ENCODE measurements at regions not wholly inside any gene's neighbourhood (a gene's known extent, or its start where the extent isn't known, plus 50 kb on each side); places are given as distances from the start of the nearest gene placed in this dataset.
"Not testable (repeated sequence)": the region's sequence is repeated elsewhere in the genome, so short reads cannot be mapped to it uniquely, and the experiment has no call there.

DNA sequence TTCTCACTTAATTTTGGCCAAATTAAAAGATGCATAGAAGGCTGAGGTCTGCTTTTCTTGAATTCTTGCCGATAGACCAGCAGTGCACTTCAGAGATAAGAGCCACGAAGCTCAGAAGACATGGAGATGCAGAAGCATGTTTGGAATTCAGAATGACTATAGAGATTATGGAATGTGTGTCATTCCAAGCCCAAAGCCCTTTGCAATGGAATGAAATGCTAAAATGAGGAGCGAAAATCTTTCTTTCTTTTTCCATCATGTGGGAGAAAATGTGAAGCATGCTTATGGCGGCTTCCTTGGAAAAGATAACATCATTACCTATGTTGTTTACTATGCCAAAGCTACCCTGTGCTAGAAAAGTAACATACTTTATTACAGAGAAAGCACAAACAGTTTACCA lies 257.0 kb upstream of the RNF32 start:
- DNase-seq (ENCODE audit: low read depth), result no peak

- DNase-seq (ENCODE audit: low read depth), result no peak
These were observed 260.3 kb upstream of the RNF32 start for GRCh38 chr7:156380261-156380660.

DNA sequence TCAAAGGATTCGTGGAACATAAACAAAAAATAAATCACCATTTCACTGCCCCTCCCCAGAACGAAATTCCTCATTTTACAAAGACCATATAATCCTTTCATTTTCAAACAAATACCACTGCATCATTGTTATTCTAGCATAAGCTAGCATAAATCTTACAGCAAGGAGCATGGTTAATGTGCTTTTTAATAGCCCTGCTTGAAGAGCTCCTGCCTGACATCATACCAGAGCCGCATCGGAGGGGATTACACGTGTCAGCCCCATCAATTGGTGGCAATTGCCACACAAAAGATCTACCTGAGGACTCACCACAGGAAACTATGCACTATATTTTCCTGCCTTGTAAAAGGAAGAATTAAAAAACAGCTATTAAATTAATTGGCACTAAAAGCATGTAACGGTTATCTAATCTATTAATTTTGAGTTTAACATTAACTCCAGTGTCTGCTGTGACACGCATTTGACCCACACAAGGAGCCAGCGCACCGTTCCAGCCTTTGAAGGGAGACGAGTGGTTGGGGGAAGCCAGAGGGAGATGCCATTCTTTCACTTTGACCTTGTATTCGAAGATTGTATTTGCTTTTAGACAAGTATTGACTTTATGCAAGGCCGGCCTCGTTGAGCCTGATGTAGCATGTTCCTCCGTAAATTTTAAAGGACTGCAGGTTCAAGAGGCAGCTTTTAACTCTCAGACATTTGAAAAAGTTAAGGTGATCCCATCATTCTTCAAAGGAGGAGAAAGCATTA lies 261.1 kb upstream of the RNF32 start:
- no peak for DNase-seq (ENCODE audit: low read depth)

DNA sequence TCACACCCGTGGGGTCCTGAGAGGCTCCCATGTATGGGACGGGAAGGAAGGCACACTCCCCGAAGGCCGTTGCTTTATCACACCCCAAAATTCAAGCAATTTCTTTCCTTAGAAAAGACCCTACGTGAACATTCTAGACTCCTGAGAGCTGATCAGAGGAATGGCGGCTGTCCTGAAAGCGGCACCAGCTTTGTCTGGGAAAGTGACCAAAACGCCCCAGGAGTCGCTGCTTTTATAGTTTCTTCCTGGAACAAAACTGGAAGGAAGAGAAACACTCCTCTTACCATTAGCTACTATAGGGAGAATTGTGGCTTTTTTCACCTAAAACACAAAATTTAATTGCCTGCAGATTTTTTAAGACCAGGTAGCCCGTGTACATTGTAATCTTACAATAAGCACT lies 261.8 kb upstream of the RNF32 start:
- DNase-seq (ENCODE audit: low read depth), result no peak

GRCh38 chr7:156376317-156376716 lies 264.3 kb upstream of the RNF32 start:
- DNase-seq (ENCODE audit: low read depth), result no peak

DNA sequence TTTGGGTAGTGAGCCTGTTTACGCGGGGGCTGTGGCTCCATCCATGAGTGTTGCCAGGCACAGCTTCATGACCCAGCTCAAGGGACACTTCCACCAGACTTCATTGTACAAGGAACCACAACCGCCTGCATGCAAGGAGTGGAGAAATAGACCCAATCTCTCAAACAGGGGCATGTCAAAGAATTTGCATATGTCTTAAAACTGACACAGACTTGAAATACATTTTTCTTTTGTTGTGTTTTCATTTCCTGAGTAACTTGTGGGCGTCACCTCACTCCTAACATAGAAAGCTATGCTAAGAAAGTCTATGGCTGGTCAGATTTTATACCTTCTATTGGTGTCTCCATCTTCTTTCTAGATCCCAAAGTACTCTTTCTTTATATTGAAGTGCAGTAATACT lies 266.2 kb upstream of the RNF32 start:
- no peak for DNase-seq (ENCODE audit: low read depth)

- DNase-seq (ENCODE audit: low read depth), result not testable (repeated sequence)
These were observed 270.6 kb upstream of the RNF32 start for GRCh38 chr7:156369929-156370328.

DNA sequence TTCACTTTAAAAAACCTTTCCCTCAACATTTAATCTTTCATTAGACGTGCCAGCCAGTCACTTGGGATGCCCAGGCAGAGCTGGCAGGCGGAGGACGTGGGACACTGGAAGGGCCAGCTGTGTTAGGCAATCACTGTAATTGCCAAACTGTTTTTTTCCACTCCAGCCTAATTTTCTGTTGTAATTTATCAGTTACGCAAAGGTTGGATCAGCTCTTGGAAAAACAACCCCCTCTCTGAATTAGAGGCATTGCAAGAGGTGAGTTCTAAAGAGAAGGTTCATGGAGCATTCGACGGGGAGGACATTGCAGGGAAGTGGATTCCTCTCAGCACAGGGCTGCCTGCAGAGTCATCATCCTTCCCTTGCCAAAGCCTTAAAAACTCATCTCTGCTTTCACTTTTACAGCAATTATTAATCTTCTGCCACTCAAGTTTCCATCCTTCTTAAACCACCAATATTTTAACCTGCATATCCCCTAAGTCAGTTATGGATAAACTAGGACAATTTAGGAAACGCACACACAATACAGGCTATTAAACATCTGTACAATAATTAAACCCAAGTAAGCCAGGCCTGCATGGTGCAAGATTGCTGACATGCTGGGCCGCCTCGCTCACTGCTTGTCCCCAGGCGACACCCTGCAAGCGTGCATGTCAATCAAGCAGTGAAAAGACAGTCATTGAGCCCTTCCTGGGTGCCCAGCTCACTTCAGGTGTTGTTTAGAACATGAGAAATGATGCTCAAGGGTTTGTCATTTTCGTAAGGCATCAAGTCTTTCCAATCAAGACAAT lies 272.3 kb upstream of the RNF32 start:
- DNase-seq (ENCODE audit: low read depth), result no peak

- no peak for DNase-seq (ENCODE audit: low read depth)
These were observed 276.8 kb upstream of the RNF32 start for GRCh38 chr7:156363751-156364150.

DNA sequence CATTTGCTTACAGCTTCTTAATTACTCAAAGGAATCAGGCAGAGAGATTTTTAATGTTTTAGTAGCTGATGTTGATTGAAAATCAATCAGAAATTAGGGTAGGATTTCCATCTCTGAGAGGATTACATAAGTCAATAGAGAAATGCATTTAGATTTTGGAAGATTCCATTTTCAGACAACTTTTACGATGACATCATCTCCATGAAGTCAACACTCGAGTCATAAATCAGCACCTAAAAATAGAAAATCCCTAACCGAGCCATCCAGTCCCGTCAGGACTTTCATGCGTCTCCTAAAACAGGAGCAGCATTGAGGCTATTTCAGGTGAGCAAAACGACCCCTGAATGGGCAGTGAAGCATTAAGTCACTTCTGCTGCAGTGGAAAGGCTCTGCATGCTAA lies 279.7 kb upstream of the RNF32 start:
- DNase-seq (ENCODE audit: low read depth), result no peak

- DNase-seq (ENCODE audit: low read depth), result no peak
These were observed 284.0 kb upstream of the RNF32 start for GRCh38 chr7:156356551-156356950.

DNA sequence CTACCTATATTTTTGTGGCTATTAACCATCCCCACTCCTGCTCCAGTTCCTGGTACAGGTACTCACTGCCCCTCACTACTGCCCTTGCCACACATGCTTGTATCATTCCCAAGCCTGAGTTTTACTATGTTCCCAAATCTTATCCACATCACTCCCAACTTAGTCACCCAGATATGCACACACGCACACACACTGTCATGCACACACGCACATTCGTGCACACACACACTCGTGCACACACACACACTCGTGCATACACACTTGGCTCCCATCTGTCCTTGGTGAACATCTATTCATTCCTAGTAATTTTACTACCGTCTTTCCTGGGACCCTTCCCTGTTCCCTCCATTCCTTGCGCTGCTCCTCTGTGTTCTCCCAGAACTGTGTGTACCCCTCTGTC lies 287.2 kb upstream of the RNF32 start:
- DNase-seq (ENCODE audit: low read depth), result no peak

DNA sequence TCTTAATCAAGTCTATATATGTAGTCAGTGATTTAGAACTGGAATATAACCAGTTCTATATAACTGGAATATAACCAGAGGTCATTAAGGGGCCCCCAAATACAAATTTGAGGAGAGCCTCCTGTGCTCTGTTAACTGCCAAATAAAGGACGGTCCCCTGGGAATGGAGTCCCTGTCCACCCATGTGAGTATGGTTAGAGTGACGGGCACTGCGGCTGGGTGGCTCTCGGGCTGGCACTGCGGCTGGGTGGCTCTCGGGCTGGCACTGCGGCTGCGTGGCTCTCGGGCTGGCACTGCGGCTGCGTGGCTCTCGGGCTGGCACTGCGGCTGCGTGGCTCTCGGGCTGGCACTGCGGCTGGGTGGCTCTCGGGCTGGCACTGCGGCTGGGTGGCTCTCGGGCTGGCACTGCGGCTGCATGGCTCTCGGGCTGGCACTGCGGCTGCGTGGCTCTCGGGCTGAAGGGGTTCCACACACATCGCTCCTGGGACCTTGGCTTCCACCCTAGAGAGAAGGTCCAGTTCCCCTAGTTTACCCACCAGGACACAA lies 292.8 kb upstream of the RNF32 start:
- DNase-seq (ENCODE audit: low read depth), result not testable (repeated sequence)

GRCh38 chr7:156347132-156347531 lies 293.4 kb upstream of the RNF32 start:
- no peak for DNase-seq (ENCODE audit: low read depth)

GRCh38 chr7:156344595-156344994 lies 296.0 kb upstream of the RNF32 start:
- no peak for DNase-seq (ENCODE audit: low read depth)

DNA sequence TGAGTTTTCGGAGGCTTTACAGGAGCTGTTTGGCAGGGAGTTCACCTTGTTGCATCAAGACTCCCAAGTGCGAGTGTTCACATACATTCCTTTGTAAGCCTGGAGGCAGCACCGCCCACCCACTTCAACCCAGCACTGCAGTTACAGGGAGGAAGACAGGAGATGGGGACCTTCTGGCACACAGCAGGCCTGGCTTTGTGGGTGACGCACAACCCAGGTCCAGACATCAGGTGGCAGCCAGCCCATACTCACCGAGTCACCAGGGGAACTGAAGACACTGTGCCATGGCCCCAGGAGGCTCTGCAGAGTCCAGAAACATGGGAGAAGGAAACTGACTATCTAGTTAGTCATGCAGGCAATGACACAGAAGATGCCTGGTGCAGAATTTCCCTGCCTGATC lies 305.9 kb upstream of the RNF32 start:
- DNase-seq (ENCODE audit: low read depth), result no peak

DNA sequence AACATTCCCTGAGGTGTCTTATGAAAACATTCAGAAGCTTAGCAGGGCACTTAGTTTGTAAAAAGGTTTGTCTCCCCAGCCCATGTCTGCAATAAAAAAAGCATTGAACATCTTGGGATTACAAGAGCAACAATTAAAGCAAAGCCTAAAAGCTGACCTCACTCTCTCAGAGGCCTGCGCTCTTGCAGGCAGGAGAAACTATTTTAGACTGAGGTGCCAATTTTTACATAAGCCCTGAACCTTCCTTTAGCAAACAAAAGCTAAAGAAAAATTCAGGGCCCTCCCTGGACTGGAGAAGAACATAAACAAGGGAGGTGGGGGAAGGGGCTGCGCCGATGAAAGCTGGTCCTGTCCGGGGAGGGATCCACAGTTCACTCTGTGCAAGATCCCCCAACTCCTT lies 312.7 kb upstream of the RNF32 start:
- no peak for DNase-seq (ENCODE audit: low read depth)

DNA sequence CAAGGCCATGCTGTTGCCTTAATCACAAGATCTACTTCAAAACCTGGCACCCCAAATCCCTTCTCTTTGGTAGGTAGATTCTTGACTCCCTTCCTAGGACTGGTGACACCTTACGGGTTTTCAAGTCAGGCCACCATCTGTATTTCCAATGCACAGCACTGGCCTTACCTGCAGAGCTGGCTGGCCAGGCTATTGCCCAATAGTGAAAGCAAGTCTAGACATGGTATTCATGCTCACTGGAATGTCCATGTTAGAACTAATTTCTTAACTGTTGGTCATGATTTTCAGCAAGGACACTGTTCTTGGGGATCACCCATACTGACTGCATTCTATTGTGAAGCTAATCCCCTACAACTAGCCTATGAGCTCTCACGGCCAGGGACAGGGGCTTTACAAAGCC lies 313.1 kb upstream of the RNF32 start:
- no peak for DNase-seq (ENCODE audit: low read depth)

DNA sequence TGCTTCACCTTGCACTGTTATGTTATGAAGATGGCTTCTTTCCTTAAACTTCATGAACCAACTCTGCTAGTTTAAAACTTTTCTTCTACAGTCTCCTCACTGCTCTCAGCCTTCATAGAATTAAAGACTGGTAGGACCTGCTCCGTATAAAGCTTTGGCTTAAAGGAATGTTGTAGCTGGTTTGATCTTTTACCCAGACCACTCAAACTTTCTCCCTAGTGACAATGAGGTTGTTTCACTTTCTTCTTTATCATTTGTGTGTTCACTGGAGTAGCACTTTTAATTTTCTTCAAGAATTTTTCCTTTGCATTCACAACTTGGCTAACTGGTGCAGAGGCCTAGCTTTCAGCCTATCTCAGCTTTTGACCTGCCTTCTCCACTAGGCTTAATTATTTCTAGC lies 316.4 kb upstream of the RNF32 start:
- DNase-seq (ENCODE audit: low read depth), result no peak

- not testable (repeated sequence) for DNase-seq (ENCODE audit: low read depth)
These were observed 319.1 kb upstream of the RNF32 start for GRCh38 chr7:156321430-156321829.

GRCh38 chr7:156318926-156319325 lies 321.6 kb upstream of the RNF32 start:
- no peak for DNase-seq (ENCODE audit: low read depth)

- no peak for DNase-seq (ENCODE audit: low read depth)
These were observed 322.1 kb upstream of the RNF32 start for GRCh38 chr7:156318426-156318825.

DNA sequence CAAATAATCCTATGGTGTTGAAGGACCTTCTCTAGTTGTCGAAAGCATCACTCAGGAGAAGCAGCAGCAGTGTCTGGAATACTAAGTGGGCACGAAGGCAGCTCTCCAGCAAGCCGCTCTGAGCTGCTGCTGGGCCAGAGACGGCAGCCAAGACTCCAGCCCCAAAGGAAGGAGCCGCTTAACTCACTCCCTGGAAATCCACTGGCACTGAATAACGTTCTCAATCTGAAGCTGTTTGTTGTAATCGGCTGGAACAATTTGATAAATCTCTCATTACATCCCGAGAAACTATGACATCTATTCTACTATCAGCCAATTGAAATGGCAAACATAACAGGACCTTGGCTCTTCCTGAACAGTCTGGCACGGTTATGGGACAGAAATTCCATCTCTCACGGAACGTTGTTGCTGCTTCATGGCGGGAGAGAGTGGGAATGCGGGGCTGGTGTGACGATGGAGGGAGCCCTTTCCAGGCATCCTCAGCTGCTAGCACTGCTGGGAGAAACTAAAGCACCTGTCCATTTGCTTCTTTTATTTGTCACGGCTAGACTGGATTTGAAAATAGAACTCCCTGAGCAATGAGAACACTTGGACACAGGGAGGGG lies 331.5 kb upstream of the RNF32 start:
- DNase-seq (ENCODE audit: low read depth), result no peak

All from GM04503 (cell line).